WTC11 (cell line): ENCODE measurements at regions not wholly inside any gene's neighbourhood (a gene's known extent, or its start where the extent isn't known, plus 50 kb on each side); places are given as distances from the start of the nearest gene placed in this dataset.

Experiments
- ATAC-seq: fragments of 200-7000 bp; cut with Tn5 transposase; 2 replicates; pipeline ENCODE4 v1.10.0; 2021; ENCODE audit warnings: mild to moderate bottlenecking, moderate library complexity
- CTCF ChIA-PET: fragments of 300-600 bp; sonication (Branson Sonifier 250); formaldehyde crosslinking; loops from one replicate; lab custom pipeline; 2021; ENCODE audit warnings: antibody characterized with exemption; lab: Charles Lee
- POLR2A ChIA-PET: fragments of 350-600 bp; sonication (Branson Sonifier 250); formaldehyde crosslinking; loops from one replicate; lab custom pipeline; 2021; ENCODE audit warnings: antibody characterized with exemption; lab: Charles Lee
- DNase-seq: peaks from one replicate; pipeline ENCODE4 v3.0.0; 2021; ENCODE audit warnings: low spot score
- H3K27ac Mint-ChIP-seq: 2 replicates; pipeline ENCODE4 v1.8.0; 2021; ENCODE audit warnings: mixed read lengths
- H3K27me3 Mint-ChIP-seq: 2 replicates; pipeline ENCODE4 v1.8.0; 2021; ENCODE audit warnings: low read depth, mild to moderate bottlenecking, moderate library complexity, mixed read lengths
- H3K36me3 Mint-ChIP-seq: 2 replicates; pipeline ENCODE4 v1.8.0; 2021; ENCODE audit warnings: mixed read lengths
- H3K4me1 Mint-ChIP-seq: 2 replicates; pipeline ENCODE4 v1.8.0; 2022; ENCODE audit warnings: mixed read lengths
- H3K4me3 Mint-ChIP-seq: 2 replicates; pipeline ENCODE4 v1.8.0; 2021; ENCODE audit warnings: mild to moderate bottlenecking, moderate library complexity, mixed read lengths
- H3K9me3 Mint-ChIP-seq: 2 replicates; pipeline ENCODE4 v1.8.0; 2021; ENCODE audit warnings: mixed read lengths
- ELF4 ChIP-seq: sonication (generic); formaldehyde crosslinking; IDR thresholded peaks from 2 replicates; pipeline ENCODE4 v1.8.1; 2022; ENCODE audit warnings: low read depth, mild to moderate bottlenecking, moderate library complexity, missing genetic modification reagents
- GRHL2 ChIP-seq: fragments of 250-450 bp; sonication (Bioruptor Pico); IDR thresholded peaks from 2 replicates; pipeline ENCODE4 v1.8.0; 2022; ENCODE audit warnings: mild to moderate bottlenecking, moderate library complexity; ENCODE audit not compliant: insufficient replicate concordance, severe bottlenecking
- GTF2I ChIP-seq: fragments of 250-450 bp; sonication (Bioruptor Pico); conservative IDR thresholded peaks from 2 replicates; pipeline ENCODE4 v1.4.0; 2021; ENCODE audit warnings: mild to moderate bottlenecking
- KAT7 ChIP-seq: sonication (generic); formaldehyde crosslinking; IDR thresholded peaks from 2 replicates; pipeline ENCODE4 v1.8.1; 2023; ENCODE audit warnings: missing genetic modification reagents, mild to moderate bottlenecking, borderline replicate concordance
- MYBL2 ChIP-seq: sonication (generic); formaldehyde crosslinking; IDR thresholded peaks from 2 replicates; pipeline ENCODE4 v1.8.1; 2023; ENCODE audit warnings: mild to moderate bottlenecking, moderate library complexity, missing genetic modification reagents
- RELA ChIP-seq: sonication (generic); formaldehyde crosslinking; IDR thresholded peaks from 2 replicates; pipeline ENCODE4 v1.8.1; 2022; ENCODE audit warnings: missing genetic modification reagents, mild to moderate bottlenecking, borderline replicate concordance
- RORB ChIP-seq: fragments of 250-450 bp; sonication (Bioruptor Pico); IDR thresholded peaks from 2 replicates; pipeline ENCODE4 v1.9.0; 2021; ENCODE audit warnings: mild to moderate bottlenecking
- TCF7 ChIP-seq: sonication (generic); formaldehyde crosslinking; IDR thresholded peaks from 2 replicates; pipeline ENCODE4 v1.8.0; 2022; ENCODE audit warnings: mild to moderate bottlenecking, low read depth, missing genetic modification reagents, moderate library complexity
- TP53 ChIP-seq: sonication (generic); formaldehyde crosslinking; IDR thresholded peaks from 2 replicates; pipeline ENCODE4 v1.8.1; 2023; ENCODE audit warnings: mild to moderate bottlenecking, missing genetic modification reagents
- ZNF219 ChIP-seq: sonication (generic); formaldehyde crosslinking; IDR thresholded peaks from 2 replicates; pipeline ENCODE4 v1.8.0; 2023; ENCODE audit warnings: missing genetic modification reagents, mild to moderate bottlenecking, borderline replicate concordance
- ZNF263 ChIP-seq: sonication (generic); formaldehyde crosslinking; IDR thresholded peaks from 2 replicates; pipeline ENCODE4 v1.8.1; 2022; ENCODE audit warnings: low read depth, mild to moderate bottlenecking, moderate library complexity, missing genetic modification reagents
- ZNF317 ChIP-seq: sonication (generic); formaldehyde crosslinking; IDR thresholded peaks from 2 replicates; pipeline ENCODE4 v1.8.1; 2023; ENCODE audit warnings: low read depth, mild to moderate bottlenecking, moderate library complexity, missing genetic modification reagents, borderline replicate concordance
- ZNF671 ChIP-seq: fragments of 250-450 bp; sonication (Bioruptor Pico); IDR thresholded peaks from 2 replicates; pipeline ENCODE4 v1.8.0; 2021; ENCODE audit warnings: mild to moderate bottlenecking
- TF ChIP-seq, protein P1 (sequence below): fragments of 200-600 bp; IDR thresholded peaks from 2 replicates; pipeline ENCODE4 v1.8.0; 2022; ENCODE audit warnings: antibody characterized with exemption
- TF ChIP-seq, protein P2 (sequence below): fragments of 250-450 bp; sonication (Bioruptor Pico); IDR thresholded peaks from 2 replicates; pipeline ENCODE4 v2.1.2; 2022; ENCODE audit warnings: mild to moderate bottlenecking, moderate library complexity
- TF ChIP-seq, protein P3 (sequence below): fragments of 250-450 bp; sonication (Bioruptor Pico); conservative IDR thresholded peaks from 2 replicates; pipeline ENCODE4 v1.9.0; 2021; ENCODE audit warnings: mild to moderate bottlenecking
- TF ChIP-seq, protein P4 (sequence below): sonication (generic); formaldehyde crosslinking; IDR thresholded peaks from 2 replicates; pipeline ENCODE4 v1.8.0; 2022; ENCODE audit warnings: mild to moderate bottlenecking, missing genetic modification reagents
- TF ChIP-seq, protein P5 (sequence below): sonication (generic); formaldehyde crosslinking; IDR thresholded peaks from 2 replicates; pipeline ENCODE4 v1.8.1; 2022; ENCODE audit warnings: mild to moderate bottlenecking, moderate library complexity, missing genetic modification reagents
- TF ChIP-seq, protein P6 (sequence below): sonication (generic); formaldehyde crosslinking; IDR thresholded peaks from 2 replicates; pipeline ENCODE4 v1.8.0; 2023; ENCODE audit warnings: mild to moderate bottlenecking, missing genetic modification reagents

DNA sequence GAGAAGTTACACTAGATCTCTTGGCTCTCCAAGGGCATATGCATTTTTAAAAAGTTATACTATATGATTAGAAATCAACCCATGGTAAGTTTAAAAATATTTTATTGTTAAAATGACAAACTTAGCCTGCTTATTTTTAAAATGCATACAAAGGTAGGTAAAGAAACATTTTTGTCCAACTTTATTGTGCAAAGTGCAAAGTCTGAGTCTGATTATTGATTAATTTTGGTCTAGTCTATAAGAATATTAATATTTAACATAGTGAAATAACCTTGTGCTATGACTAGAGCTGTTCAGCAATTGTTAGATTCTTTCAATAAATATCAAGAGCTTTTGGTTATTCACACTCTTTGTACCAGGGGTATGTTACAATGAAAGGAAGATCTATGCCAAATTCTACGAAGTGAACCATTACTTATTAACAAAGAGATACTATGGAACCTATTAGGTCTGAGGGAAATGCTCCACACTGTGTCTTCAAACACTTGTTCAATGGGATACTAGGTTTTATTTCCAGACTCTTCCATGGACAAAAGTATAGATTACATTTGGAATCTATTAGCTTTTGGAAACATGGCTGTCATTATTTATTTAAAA lies 70.4 kb downstream of the DIPK2A start:
- ChIA-PET CTCF (no interaction called here), POLR2A (no interaction called here)

More for the DNA sequence above, 70.4 kb downstream of the DIPK2A start:
- ATAC-seq = no peak
- TF ChIP-seq ZNF671 (no peak), ZNF317 (CRISPR knock-in tag) (no peak), GRHL2 (no peak), ELF4 (CRISPR knock-in tag) (no peak), RORB (no peak), GTF2I (CRISPR knock-in tag) (no peak), MYBL2 (no peak), ZNF219 (no peak), RELA (CRISPR knock-in tag) (no peak), ZNF263 (CRISPR knock-in tag) (no peak), TP53 (no peak), TCF7 (CRISPR knock-in tag) (no peak), KAT7 (CRISPR knock-in tag) (no peak)
- TF ChIP-seq, protein P1, sequence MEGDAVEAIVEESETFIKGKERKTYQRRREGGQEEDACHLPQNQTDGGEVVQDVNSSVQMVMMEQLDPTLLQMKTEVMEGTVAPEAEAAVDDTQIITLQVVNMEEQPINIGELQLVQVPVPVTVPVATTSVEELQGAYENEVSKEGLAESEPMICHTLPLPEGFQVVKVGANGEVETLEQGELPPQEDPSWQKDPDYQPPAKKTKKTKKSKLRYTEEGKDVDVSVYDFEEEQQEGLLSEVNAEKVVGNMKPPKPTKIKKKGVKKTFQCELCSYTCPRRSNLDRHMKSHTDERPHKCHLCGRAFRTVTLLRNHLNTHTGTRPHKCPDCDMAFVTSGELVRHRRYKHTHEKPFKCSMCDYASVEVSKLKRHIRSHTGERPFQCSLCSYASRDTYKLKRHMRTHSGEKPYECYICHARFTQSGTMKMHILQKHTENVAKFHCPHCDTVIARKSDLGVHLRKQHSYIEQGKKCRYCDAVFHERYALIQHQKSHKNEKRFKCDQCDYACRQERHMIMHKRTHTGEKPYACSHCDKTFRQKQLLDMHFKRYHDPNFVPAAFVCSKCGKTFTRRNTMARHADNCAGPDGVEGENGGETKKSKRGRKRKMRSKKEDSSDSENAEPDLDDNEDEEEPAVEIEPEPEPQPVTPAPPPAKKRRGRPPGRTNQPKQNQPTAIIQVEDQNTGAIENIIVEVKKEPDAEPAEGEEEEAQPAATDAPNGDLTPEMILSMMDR = no peak
- TF ChIP-seq, protein P2, sequence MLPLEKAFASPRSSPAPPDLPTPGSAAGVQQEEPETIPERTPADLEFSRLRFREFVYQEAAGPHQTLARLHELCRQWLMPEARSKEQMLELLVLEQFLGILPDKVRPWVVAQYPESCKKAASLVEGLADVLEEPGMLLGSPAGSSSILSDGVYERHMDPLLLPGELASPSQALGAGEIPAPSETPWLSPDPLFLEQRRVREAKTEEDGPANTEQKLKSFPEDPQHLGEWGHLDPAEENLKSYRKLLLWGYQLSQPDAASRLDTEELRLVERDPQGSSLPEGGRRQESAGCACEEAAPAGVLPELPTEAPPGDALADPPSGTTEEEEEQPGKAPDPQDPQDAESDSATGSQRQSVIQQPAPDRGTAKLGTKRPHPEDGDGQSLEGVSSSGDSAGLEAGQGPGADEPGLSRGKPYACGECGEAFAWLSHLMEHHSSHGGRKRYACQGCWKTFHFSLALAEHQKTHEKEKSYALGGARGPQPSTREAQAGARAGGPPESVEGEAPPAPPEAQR (CRISPR knock-in tag) = no peak
- TF ChIP-seq, protein P3, sequence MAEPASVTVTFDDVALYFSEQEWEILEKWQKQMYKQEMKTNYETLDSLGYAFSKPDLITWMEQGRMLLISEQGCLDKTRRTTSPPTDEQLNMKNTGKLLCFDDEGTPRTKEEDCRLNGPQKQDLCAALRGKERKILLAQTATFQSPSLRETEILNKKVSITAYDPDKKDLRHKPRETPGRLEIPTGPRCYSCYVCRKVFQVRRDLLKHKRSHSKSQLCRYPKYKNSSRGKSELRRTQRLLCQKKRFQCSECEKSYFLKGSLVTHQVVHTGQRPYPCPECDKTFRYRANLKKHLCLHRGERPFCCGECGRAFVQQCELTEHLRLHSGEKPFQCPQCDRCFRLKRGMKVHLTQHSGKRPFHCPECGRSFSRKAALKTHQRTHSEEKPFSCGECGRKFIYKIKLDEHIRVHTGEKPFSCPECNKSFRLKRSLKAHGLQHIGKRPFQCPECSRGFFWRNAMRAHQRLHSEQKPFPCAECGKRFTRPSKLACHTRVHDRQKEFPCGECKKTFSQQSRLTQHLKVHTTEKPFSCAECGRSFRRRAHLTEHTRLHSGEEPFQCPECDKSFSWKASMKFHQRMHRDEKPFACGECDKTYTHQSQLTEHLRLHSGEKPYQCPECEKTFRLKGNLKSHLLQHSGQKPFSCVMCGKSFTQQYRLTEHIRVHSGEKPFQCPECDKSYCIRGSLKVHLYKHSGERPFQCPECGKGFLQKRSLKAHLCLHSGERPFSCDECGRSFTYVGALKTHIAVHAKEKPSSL (CRISPR knock-in tag) = no peak
- TF ChIP-seq, protein P4, sequence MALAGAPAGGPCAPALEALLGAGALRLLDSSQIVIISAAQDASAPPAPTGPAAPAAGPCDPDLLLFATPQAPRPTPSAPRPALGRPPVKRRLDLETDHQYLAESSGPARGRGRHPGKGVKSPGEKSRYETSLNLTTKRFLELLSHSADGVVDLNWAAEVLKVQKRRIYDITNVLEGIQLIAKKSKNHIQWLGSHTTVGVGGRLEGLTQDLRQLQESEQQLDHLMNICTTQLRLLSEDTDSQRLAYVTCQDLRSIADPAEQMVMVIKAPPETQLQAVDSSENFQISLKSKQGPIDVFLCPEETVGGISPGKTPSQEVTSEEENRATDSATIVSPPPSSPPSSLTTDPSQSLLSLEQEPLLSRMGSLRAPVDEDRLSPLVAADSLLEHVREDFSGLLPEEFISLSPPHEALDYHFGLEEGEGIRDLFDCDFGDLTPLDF (CRISPR knock-in tag) = no peak
- TF ChIP-seq, protein P5, sequence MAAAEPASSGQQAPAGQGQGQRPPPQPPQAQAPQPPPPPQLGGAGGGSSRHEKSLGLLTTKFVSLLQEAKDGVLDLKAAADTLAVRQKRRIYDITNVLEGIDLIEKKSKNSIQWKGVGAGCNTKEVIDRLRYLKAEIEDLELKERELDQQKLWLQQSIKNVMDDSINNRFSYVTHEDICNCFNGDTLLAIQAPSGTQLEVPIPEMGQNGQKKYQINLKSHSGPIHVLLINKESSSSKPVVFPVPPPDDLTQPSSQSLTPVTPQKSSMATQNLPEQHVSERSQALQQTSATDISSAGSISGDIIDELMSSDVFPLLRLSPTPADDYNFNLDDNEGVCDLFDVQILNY (CRISPR knock-in tag) = no peak
- TF ChIP-seq, protein P6, sequence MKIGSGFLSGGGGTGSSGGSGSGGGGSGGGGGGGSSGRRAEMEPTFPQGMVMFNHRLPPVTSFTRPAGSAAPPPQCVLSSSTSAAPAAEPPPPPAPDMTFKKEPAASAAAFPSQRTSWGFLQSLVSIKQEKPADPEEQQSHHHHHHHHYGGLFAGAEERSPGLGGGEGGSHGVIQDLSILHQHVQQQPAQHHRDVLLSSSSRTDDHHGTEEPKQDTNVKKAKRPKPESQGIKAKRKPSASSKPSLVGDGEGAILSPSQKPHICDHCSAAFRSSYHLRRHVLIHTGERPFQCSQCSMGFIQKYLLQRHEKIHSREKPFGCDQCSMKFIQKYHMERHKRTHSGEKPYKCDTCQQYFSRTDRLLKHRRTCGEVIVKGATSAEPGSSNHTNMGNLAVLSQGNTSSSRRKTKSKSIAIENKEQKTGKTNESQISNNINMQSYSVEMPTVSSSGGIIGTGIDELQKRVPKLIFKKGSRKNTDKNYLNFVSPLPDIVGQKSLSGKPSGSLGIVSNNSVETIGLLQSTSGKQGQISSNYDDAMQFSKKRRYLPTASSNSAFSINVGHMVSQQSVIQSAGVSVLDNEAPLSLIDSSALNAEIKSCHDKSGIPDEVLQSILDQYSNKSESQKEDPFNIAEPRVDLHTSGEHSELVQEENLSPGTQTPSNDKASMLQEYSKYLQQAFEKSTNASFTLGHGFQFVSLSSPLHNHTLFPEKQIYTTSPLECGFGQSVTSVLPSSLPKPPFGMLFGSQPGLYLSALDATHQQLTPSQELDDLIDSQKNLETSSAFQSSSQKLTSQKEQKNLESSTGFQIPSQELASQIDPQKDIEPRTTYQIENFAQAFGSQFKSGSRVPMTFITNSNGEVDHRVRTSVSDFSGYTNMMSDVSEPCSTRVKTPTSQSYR (CRISPR knock-in tag) = no peak
- no peaks in the 10 kb centered on the region for H3K4me1 Mint-ChIP-seq
- no peaks in the 10 kb centered on the region for H3K36me3 Mint-ChIP-seq
- no peaks in the 10 kb centered on the region for H3K27me3 Mint-ChIP-seq
- no peak for DNase-seq
- no peak overlapping the region for H3K4me3 Mint-ChIP-seq
- H3K27ac Mint-ChIP-seq = no peak overlapping the region
- H3K9me3 Mint-ChIP-seq = no peaks in the 10 kb centered on the region
